ENCODE measurements at regions not wholly inside any gene's neighbourhood (a gene's known extent, or its start where the extent isn't known, plus 50 kb on each side); places are given as distances from the start of the nearest gene placed in this dataset.

DNA sequence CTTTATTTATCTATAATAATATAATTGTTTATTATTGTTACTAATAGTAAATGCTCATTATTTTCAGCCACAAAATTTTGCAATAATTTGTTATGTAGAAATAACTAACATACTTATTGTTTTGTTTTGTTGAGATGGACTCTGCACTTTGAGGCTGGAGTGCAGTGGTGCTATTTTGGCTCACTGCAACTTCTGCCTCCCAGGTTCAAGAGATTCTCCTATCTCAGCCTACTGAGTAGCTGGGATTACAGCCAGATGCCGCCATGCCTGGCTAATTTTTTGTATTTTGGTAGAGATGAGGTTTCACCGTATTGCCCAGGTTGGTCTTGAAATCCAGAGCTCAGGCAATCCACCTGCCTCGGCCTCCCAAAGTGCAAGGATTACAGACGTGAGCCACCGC, 76.6 kb upstream of the RAP1B start:
- Histone ChIP-seq H3K4me2 (ENCODE audit: low read length) (no peak overlapping the region), H3F3A (ENCODE audit: insufficient read depth, low read length) (no peaks in the 10 kb centered on the region), H3K36me3 (ENCODE audit: insufficient read depth, low read length) (no peaks in the 10 kb centered on the region), H2AFZ (ENCODE audit: low read length) (no peak overlapping the region), H3K27ac (ENCODE audit: low read depth, low read length, poor library complexity, severe bottlenecking) (no peak overlapping the region), H3K9me3 (ENCODE audit: low read length) (no peaks in the 10 kb centered on the region), H3K9me2 (ENCODE audit: low read depth, low read length) (no peaks in the 10 kb centered on the region), H3K79me2 (ENCODE audit: insufficient read depth, low read length) (no peaks in the 10 kb centered on the region), H3K4me1 (ENCODE audit: insufficient read depth, low read length, severe bottlenecking) (no peaks in the 10 kb centered on the region), H4K20me1 (ENCODE audit: insufficient read depth, low read length) (no peaks in the 10 kb centered on the region), H3K27me3 (ENCODE audit: insufficient read depth, low read length) (no peaks in the 10 kb centered on the region), H3K4me3 (ENCODE audit: low read depth, low read length, poor library complexity, severe bottlenecking) (no peak overlapping the region), H3K9ac (ENCODE audit: low read length) (no peak overlapping the region)
- TF ChIP-seq, protein P1, sequence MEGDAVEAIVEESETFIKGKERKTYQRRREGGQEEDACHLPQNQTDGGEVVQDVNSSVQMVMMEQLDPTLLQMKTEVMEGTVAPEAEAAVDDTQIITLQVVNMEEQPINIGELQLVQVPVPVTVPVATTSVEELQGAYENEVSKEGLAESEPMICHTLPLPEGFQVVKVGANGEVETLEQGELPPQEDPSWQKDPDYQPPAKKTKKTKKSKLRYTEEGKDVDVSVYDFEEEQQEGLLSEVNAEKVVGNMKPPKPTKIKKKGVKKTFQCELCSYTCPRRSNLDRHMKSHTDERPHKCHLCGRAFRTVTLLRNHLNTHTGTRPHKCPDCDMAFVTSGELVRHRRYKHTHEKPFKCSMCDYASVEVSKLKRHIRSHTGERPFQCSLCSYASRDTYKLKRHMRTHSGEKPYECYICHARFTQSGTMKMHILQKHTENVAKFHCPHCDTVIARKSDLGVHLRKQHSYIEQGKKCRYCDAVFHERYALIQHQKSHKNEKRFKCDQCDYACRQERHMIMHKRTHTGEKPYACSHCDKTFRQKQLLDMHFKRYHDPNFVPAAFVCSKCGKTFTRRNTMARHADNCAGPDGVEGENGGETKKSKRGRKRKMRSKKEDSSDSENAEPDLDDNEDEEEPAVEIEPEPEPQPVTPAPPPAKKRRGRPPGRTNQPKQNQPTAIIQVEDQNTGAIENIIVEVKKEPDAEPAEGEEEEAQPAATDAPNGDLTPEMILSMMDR (IDR thresholded peaks at IDR 0.05; ENCODE audit: low read length), result no peak
- TF ChIP-seq EZH2 (IDR thresholded peaks at IDR 0.05; ENCODE audit: borderline replicate concordance, low read length), result no peak

DNA sequence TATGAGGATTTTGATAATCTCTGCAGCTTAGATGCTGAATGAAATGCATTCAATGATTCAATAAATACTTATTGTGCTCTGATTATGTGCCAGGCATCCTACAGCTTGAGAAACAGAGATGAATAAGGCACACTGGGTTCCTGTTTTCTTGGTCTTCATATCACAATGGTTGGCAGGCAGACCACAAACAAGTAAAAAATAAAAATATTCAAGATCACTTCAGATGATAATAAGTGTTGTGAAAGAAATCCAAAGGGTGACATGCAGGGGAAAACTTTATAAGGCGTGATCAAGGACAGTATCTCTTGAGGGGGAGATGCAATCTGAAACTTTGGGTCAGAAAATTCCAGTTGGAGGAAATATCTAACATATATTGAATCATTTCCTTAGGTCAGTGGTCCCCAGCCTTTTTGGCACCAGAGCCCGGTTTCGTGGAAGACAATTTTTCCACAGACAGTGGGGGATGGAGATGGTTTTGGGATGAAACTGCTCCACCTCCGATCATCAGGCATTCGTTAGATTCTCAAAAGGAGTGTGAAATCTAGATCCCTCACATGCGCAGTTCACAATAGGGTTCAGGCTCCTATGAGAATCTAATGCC, 73.7 kb upstream of the RAP1B start:
- Histone ChIP-seq H3K9me2 (ENCODE audit: low read depth, low read length) (no peaks in the 10 kb centered on the region), H4K20me1 (ENCODE audit: insufficient read depth, low read length) (no peaks in the 10 kb centered on the region), H3K4me1 (ENCODE audit: insufficient read depth, low read length, severe bottlenecking) (no peaks in the 10 kb centered on the region), H3K27me3 (ENCODE audit: insufficient read depth, low read length) (no peaks in the 10 kb centered on the region), H3F3A (ENCODE audit: insufficient read depth, low read length) (no peaks in the 10 kb centered on the region), H3K4me2 (ENCODE audit: low read length) (no peak overlapping the region), H2AFZ (ENCODE audit: low read length) (no peak overlapping the region), H3K4me3 (ENCODE audit: low read depth, low read length, poor library complexity, severe bottlenecking) (no peak overlapping the region), H3K9ac (ENCODE audit: low read length) (no peak overlapping the region), H3K36me3 (ENCODE audit: insufficient read depth, low read length) (no peaks in the 10 kb centered on the region), H3K9me3 (ENCODE audit: low read length) (no peaks in the 10 kb centered on the region), H3K79me2 (ENCODE audit: insufficient read depth, low read length) (no peaks in the 10 kb centered on the region), H3K27ac (ENCODE audit: low read depth, low read length, poor library complexity, severe bottlenecking) (no peak overlapping the region)
- TF ChIP-seq, protein P1 (IDR thresholded peaks at IDR 0.05; ENCODE audit: low read length), result no peak
- no peak for TF ChIP-seq EZH2 (IDR thresholded peaks at IDR 0.05; ENCODE audit: borderline replicate concordance, low read length)

DNA sequence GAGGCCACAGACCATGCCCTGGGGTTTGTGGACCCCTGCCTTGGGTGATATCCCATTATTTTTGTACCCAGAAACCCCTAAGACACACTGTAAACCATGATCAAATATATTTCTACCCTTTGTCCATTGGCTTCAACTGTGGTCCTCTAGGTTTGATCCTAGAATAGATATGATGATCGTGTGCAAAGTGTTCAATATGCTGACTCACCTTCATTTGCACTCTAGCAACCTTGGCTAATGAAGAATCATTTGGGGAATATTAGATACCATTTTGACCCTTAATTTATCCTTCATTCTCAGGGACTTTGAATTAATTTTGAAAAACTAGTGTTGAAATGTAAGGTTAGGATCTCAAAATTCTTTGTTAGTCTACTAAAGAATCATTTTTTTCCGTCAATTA, 73.1 kb upstream of the RAP1B start:
- Histone ChIP-seq H3K9me3 (ENCODE audit: low read length) (no peaks in the 10 kb centered on the region), H3K4me2 (ENCODE audit: low read length) (no peak overlapping the region), H3K9ac (ENCODE audit: low read length) (no peak overlapping the region), H3F3A (ENCODE audit: insufficient read depth, low read length) (no peaks in the 10 kb centered on the region), H3K36me3 (ENCODE audit: insufficient read depth, low read length) (no peaks in the 10 kb centered on the region), H3K27me3 (ENCODE audit: insufficient read depth, low read length) (no peaks in the 10 kb centered on the region), H3K79me2 (ENCODE audit: insufficient read depth, low read length) (no peaks in the 10 kb centered on the region), H4K20me1 (ENCODE audit: insufficient read depth, low read length) (no peaks in the 10 kb centered on the region), H3K27ac (ENCODE audit: low read depth, low read length, poor library complexity, severe bottlenecking) (no peak overlapping the region), H3K4me3 (ENCODE audit: low read depth, low read length, poor library complexity, severe bottlenecking) (no peak overlapping the region), H3K4me1 (ENCODE audit: insufficient read depth, low read length, severe bottlenecking) (no peaks in the 10 kb centered on the region), H2AFZ (ENCODE audit: low read length) (no peak overlapping the region), H3K9me2 (ENCODE audit: low read depth, low read length) (no peaks in the 10 kb centered on the region)
- TF ChIP-seq EZH2 (IDR thresholded peaks at IDR 0.05; ENCODE audit: borderline replicate concordance, low read length), result no peak
- TF ChIP-seq, protein P1 (IDR thresholded peaks at IDR 0.05; ENCODE audit: low read length), result no peak
